Esophagus muscularis mucosa (tissue), 4 donors: ENCODE measurements at regions not wholly inside any gene's neighbourhood (a gene's known extent, or its start where the extent isn't known, plus 50 kb on each side); places are given as distances from the start of the nearest gene placed in this dataset.

Experiments
- DNase-seq: peaks from one replicate; pipeline ENCODE4 v3.0.0-alpha.2; 2017; ENCODE audit errors: extremely low spot score
- H3K27ac ChIP-seq, 4 donors: fragments of 200-600 bp; sonication (generic); replicated peaks in 1 of 4; 1 replicate in 3 of 4; 2 replicates in 1 of 4; pipeline ENCODE4 v1.5.1; 2016 to 2019; ENCODE audit warnings: mild to moderate bottlenecking in 1 of 4
- H3K27me3 ChIP-seq, 4 donors: fragments of 200-600 bp; sonication (generic); one replicate each; pipeline versions ENCODE4 v1.5.1 to v1.6.0; 2016 to 2019
- H3K36me3 ChIP-seq, 4 donors: fragments of 200-600 bp; sonication (generic); one replicate each; pipeline ENCODE4 v1.5.1; 2016 to 2019
- H3K4me1 ChIP-seq, 4 donors: fragments of 200-600 bp; sonication (generic); one replicate each; pipeline ENCODE4 v1.5.1; 2016 to 2019
- H3K4me3 ChIP-seq, 4 donors: fragments of 200-600 bp; sonication (generic); 1 replicate in 2 of 4; 2 replicates in 2 of 4; pipeline ENCODE4 v1.5.1; 2016 to 2019; ENCODE audit warnings: mild to moderate bottlenecking in 4 of 4, moderate library complexity in 1 of 4
- H3K9me3 ChIP-seq, 4 donors: fragments of 200-600 bp; sonication (generic); 1 replicate in 3 of 4; 2 replicates in 1 of 4; pipeline ENCODE4 v1.5.1; 2016 to 2019
- EP300 ChIP-seq: sonication (generic); formaldehyde crosslinking; IDR thresholded peaks from one replicate; pipeline ENCODE4 v1.6.1; 2017; ENCODE audit warnings: antibody characterized with exemption
- POLR2A ChIP-seq: fragments of 450-650 bp; IDR thresholded peaks from one replicate; pipeline ENCODE4 v1.6.1; 2017; ENCODE audit warnings: antibody characterized with exemption, moderate library complexity, mild to moderate bottlenecking, low read depth
- POLR2AphosphoS5 ChIP-seq, 2 donors: sonication (generic); formaldehyde crosslinking; IDR thresholded peaks; one replicate each; pipeline ENCODE4 v1.6.1; 2017; ENCODE audit warnings: antibody characterized with exemption in 2 of 2
- WGBS: methylation state at CpG from one replicate; pipeline ENCODE4 v1.1.5; 2018; 5-methylcytosine and 5-hydroxymethylcytosine counted together
- intact Hi-C: fragments of 100-400 bp; cut with DNase I; formaldehyde crosslinking; loops from one replicate; pipeline ENCODE4 v1.15.1; 2023
- TF ChIP-seq, protein P1 (sequence below), 3 experiments: fragments of 200-600 bp in 2 of 3; fragments of 450-650 bp in 1 of 3; sonication (generic) in 2 of 3; IDR thresholded peaks; one replicate each; pipeline ENCODE4 v1.5.1; 2017 to 2019; ENCODE audit warnings: antibody characterized with exemption in 3 of 3, mild to moderate bottlenecking in 2 of 3, moderate library complexity in 1 of 3

DNA sequence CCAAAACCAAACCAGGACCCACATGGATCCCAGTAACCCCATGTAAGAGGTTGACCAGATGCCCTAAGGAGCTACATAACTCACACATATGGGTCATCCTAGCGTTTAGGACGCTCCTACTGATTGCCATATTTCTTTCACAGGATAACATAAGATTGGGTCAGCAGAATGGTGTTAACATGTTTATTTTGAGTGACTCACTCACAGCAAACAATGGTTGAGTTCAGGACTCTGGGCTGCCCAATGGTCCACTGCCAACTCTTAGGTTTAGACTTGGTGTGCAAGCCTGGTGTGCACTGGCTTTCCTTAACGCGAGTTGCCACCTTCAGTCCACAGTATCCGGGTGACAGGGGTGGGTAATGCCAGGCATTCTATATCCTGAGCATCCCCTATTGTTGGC, 211.5 kb downstream of the GPAM start:
- Histone ChIP-seq H3K4me1 (no peaks in the 10 kb centered on the region), H3K27me3 (no peaks in the 10 kb centered on the region), H3K36me3 (no peaks in the 10 kb centered on the region), H3K9me3 (no peaks in the 10 kb centered on the region), H3K27ac (no peak overlapping the region), H3K4me3 (no peak overlapping the region)
- no peak for TF ChIP-seq POLR2A
- TF ChIP-seq POLR2AphosphoS5 (IDR thresholded peaks at IDR 0.05): no peak
- TF ChIP-seq, protein P1, sequence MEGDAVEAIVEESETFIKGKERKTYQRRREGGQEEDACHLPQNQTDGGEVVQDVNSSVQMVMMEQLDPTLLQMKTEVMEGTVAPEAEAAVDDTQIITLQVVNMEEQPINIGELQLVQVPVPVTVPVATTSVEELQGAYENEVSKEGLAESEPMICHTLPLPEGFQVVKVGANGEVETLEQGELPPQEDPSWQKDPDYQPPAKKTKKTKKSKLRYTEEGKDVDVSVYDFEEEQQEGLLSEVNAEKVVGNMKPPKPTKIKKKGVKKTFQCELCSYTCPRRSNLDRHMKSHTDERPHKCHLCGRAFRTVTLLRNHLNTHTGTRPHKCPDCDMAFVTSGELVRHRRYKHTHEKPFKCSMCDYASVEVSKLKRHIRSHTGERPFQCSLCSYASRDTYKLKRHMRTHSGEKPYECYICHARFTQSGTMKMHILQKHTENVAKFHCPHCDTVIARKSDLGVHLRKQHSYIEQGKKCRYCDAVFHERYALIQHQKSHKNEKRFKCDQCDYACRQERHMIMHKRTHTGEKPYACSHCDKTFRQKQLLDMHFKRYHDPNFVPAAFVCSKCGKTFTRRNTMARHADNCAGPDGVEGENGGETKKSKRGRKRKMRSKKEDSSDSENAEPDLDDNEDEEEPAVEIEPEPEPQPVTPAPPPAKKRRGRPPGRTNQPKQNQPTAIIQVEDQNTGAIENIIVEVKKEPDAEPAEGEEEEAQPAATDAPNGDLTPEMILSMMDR (IDR thresholded peaks at IDR 0.05): no peak
- intact Hi-C loops: no loop called here
- DNase-seq: no peak
- 85% methylated on average over 5 of the region's 5 CpGs for WGBS

DNA sequence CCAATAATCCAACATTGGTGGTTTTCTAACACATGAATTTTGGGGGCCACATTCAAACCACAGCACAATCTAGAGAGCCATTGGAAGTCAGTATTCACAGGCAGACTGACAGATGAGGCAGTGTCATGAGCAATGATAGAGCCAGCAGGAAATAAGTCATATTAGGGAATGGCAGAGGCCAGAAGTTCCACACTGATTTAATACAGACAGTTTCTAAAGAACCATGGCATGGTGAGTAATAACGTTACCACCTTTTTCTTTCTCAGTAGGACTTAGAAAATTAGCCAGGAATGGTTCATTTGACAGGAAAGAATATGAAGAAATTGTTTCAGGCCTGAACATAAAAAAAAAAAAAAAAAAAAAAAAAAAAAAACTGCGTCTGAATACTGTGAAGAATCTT, 210.3 kb downstream of the GPAM start:
- DNase-seq: no peak
- WGBS: 83% methylated on average over 2 of the region's 2 CpGs
- no peaks in the 10 kb centered on the region for H3K36me3 ChIP-seq
- peak overlapping the region in 1 of 4 donors; percentile 37 for H3K27ac ChIP-seq
- no peaks in the 10 kb centered on the region for H3K9me3 ChIP-seq
- H3K4me1 ChIP-seq: no peaks in the 10 kb centered on the region
- H3K4me3 ChIP-seq: no peak overlapping the region
- intact Hi-C loops: no loop called here
- no peak for TF ChIP-seq EP300
- TF ChIP-seq POLR2A: no peak
- TF ChIP-seq POLR2AphosphoS5 (IDR thresholded peaks at IDR 0.05): no peak
- TF ChIP-seq, protein P1 (IDR thresholded peaks at IDR 0.05): no peak
- H3K27me3 ChIP-seq: no peaks in the 10 kb centered on the region

DNA sequence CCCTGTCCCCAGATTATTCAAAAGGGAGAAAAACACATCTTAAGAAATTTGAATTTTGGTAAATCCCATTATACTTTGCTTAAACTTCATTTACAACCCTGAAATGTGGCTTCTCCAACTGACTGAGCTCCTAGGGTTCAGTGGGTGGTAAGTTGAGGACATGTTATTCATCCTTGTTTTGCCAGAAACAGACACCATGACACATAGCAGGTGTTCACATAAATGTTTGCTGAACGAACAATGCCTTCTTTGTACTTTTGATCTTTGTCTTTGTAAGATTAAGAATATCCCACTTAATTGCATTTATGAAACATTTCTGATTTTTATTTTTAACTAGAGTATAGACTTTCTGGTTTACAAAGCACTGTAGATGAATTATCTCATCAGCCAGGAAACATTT, 209.7 kb downstream of the GPAM start:
- intact Hi-C loops: no loop called here
- 63% methylated on average over 1 of the region's 1 CpG for WGBS
- no peaks in the 10 kb centered on the region for H3K36me3 ChIP-seq
- no peak overlapping the region for H3K4me3 ChIP-seq
- H3K9me3 ChIP-seq: no peaks in the 10 kb centered on the region
- TF ChIP-seq POLR2AphosphoS5 (IDR thresholded peaks at IDR 0.05) (no peak), POLR2A (no peak), EP300 (no peak)
- TF ChIP-seq, protein P1 (IDR thresholded peaks at IDR 0.05): no peak
- H3K27me3 ChIP-seq: no peaks in the 10 kb centered on the region
- no peaks in the 10 kb centered on the region for H3K4me1 ChIP-seq
- no peak overlapping the region for H3K27ac ChIP-seq
- DNase-seq: no peak

DNA sequence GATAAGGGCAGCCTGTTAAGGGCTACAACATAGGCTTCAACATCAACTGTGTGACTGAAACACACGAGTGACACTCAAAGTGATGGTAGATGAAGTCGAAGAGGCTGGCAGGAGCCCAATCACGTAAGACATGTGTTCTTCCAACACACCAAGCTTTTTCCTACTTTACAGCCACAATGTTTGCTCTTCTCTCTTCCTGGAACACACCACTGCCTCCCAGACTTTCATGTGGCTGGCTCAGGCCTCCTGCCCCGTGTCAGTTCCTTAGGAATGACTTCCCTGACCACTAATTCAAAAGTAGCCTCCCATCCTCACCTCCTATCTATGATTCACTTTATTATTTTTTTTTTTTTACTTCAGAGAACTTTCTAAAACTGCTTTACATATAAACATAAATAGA, 209.2 kb downstream of the GPAM start:
- TF ChIP-seq, protein P1 (IDR thresholded peaks at IDR 0.05): no peak
- TF ChIP-seq EP300 (no peak), POLR2AphosphoS5 (IDR thresholded peaks at IDR 0.05) (no peak), POLR2A (no peak)
- H3K27ac ChIP-seq: no peak overlapping the region

DNA sequence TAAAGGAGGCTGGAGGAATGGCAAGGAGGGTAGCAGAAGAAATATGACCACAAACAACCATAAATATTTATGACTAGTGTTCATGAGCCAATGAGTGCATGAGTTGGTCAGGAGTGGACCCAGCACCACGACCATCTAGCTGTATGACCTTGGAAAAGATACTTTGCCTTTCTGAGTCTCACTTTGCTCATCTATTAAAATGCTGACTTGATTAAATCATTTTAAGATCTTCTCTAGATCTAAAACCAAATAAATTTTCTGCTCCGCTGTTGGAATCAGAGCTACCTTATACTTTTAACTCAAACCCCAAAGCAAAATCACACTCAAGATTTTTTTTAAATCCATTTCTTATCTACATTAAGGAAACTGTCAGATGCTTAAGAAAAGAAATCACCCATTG, 207.0 kb downstream of the GPAM start:
- DNase-seq: no peak
- no peak overlapping the region for H3K4me3 ChIP-seq
- whole genome bisulfite sequencing: 84% methylated on average over 2 of the region's 2 CpGs
- no peaks in the 10 kb centered on the region for H3K36me3 ChIP-seq
- no peak for TF ChIP-seq POLR2A
- TF ChIP-seq EP300: no peak
- no peak for TF ChIP-seq POLR2AphosphoS5 (IDR thresholded peaks at IDR 0.05)
- TF ChIP-seq, protein P1 (IDR thresholded peaks at IDR 0.05): no peak
- no peaks in the 10 kb centered on the region for H3K27me3 ChIP-seq
- intact Hi-C loops: no loop called here
- H3K27ac ChIP-seq: no peak overlapping the region
- no peaks in the 10 kb centered on the region for H3K4me1 ChIP-seq
- H3K9me3 ChIP-seq: no peaks in the 10 kb centered on the region

More for the DNA sequence above, 209.2 kb downstream of the GPAM start:
- 50% methylated on average over 4 of the region's 4 CpGs for WGBS
- no peak overlapping the region for H3K4me3 ChIP-seq
- H3K9me3 ChIP-seq: no peaks in the 10 kb centered on the region
- no peaks in the 10 kb centered on the region for H3K36me3 ChIP-seq
- DNase-seq: no peak
- H3K27me3 ChIP-seq: no peaks in the 10 kb centered on the region
- intact Hi-C loops: no loop called here
- no peaks in the 10 kb centered on the region for H3K4me1 ChIP-seq
